Peyer's patch (tissue), 4 donors: ENCODE measurements at regions not wholly inside any gene's neighbourhood (a gene's known extent, or its start where the extent isn't known, plus 50 kb on each side); places are given as distances from the start of the nearest gene placed in this dataset.

Source experiments
- DNase-seq, 3 donors: peaks; one replicate each; pipeline ENCODE4 v3.0.0-alpha.2; 2017 to 2019
- H3K27ac ChIP-seq, 4 donors: fragments of 200-600 bp; sonication (generic); one replicate each; pipeline ENCODE4 v1.5.1; 2016 to 2019
- H3K27me3 ChIP-seq, 2 donors: fragments of 200-600 bp; sonication (generic); one replicate each; pipeline ENCODE4 v1.5.1; 2019
- H3K36me3 ChIP-seq, 3 donors: fragments of 200-600 bp; sonication (generic); one replicate each; pipeline ENCODE4 v1.5.1; 2016 to 2019
- H3K4me1 ChIP-seq, 4 donors: fragments of 200-600 bp; sonication (generic); one replicate each; pipeline ENCODE4 v1.5.1; 2016 to 2019
- H3K4me3 ChIP-seq, 4 donors: fragments of 200-600 bp; sonication (generic); 1 replicate in 3 of 4; 2 replicates in 1 of 4; pipeline ENCODE4 v1.5.1; 2016 to 2019; ENCODE audit warnings: mild to moderate bottlenecking in 1 of 4
- H3K9me3 ChIP-seq, 4 donors: fragments of 200-600 bp; sonication (generic); one replicate each; pipeline ENCODE4 v1.5.1; 2016 to 2019; ENCODE audit warnings: mild to moderate bottlenecking in 1 of 4
- CTCF ChIP-seq, 6 experiments: fragments of 450-650 bp in 4 of 6; fragments of 200-600 bp in 2 of 6; sonication (generic) in 1 of 6; IDR thresholded peaks; one replicate each; pipeline ENCODE4 v1.5.1; 2017 to 2019; ENCODE audit warnings: antibody characterized with exemption in 6 of 6, mild to moderate bottlenecking in 3 of 6, moderate library complexity in 1 of 6
- POLR2A ChIP-seq, 2 donors: fragments of 450-650 bp; IDR thresholded peaks; one replicate each; pipeline ENCODE4 v1.5.1; 2017; ENCODE audit warnings: antibody characterized with exemption in 2 of 2, mild to moderate bottlenecking in 2 of 2, moderate library complexity in 2 of 2

GRCh38 chr6:150711584-150712504 is 112.2 kb downstream of the PLEKHG1 start:
- no peaks in the 10 kb centered on the region for H3K9me3 ChIP-seq
- TF ChIP-seq CTCF (IDR thresholded peaks at IDR 0.05) (no peak), POLR2A (IDR thresholded peaks at IDR 0.05) (no peak)
- peak in 1 of 3 donors; percentile 64 for DNase-seq

GRCh38 chr6:150712505-150713252 is 113.0 kb downstream of the PLEKHG1 start:
- DNase-seq: no peak
- H3K27ac ChIP-seq: peak overlapping the region in 1 of 4 donors; percentile 1

More at GRCh38 chr6:150711584-150712504, 112.2 kb downstream of the PLEKHG1 start:
- H3K27me3 ChIP-seq: no peaks in the 10 kb centered on the region
- peak overlapping the region in 2 of 4 donors; percentile 1 to 21 for H3K27ac ChIP-seq
- H3K36me3 ChIP-seq: no peaks in the 10 kb centered on the region
- no peak overlapping the region for H3K4me3 ChIP-seq
- peaks cover 0 to 23% (median 0%) of the 10 kb centered on the region in 4 donors for H3K4me1 ChIP-seq

GRCh38 chr6:150713487-150713886 is 113.8 kb downstream of the PLEKHG1 start:
- no peak overlapping the region for H3K4me3 ChIP-seq
- H3K9me3 ChIP-seq: no peaks in the 10 kb centered on the region
- TF ChIP-seq POLR2A (IDR thresholded peaks at IDR 0.05) (no peak), CTCF (IDR thresholded peaks at IDR 0.05) (no peak)
- DNase-seq: no peak
- no peaks in the 10 kb centered on the region for H3K27me3 ChIP-seq
- H3K36me3 ChIP-seq: no peaks in the 10 kb centered on the region
- peaks cover 0 to 23% (median 0%) of the 10 kb centered on the region in 4 donors for H3K4me1 ChIP-seq
- no peak overlapping the region for H3K27ac ChIP-seq

More at GRCh38 chr6:150712505-150713252, 113.0 kb downstream of the PLEKHG1 start:
- TF ChIP-seq POLR2A (IDR thresholded peaks at IDR 0.05) (no peak), CTCF (IDR thresholded peaks at IDR 0.05) (no peak)
- H3K27me3 ChIP-seq: no peaks in the 10 kb centered on the region
- peaks cover 0 to 23% (median 0%) of the 10 kb centered on the region in 4 donors for H3K4me1 ChIP-seq
- H3K4me3 ChIP-seq: no peak overlapping the region
- H3K9me3 ChIP-seq: no peaks in the 10 kb centered on the region
- H3K36me3 ChIP-seq: no peaks in the 10 kb centered on the region

- H3K27me3 ChIP-seq: no peaks in the 10 kb centered on the region
- H3K4me1 ChIP-seq: peaks cover 0 to 23% (median 0%) of the 10 kb centered on the region in 4 donors
- no peak overlapping the region for H3K4me3 ChIP-seq
- TF ChIP-seq POLR2A (IDR thresholded peaks at IDR 0.05) (no peak), CTCF (IDR thresholded peaks at IDR 0.05) (no peak)
- no peaks in the 10 kb centered on the region for H3K9me3 ChIP-seq
- no peaks in the 10 kb centered on the region for H3K36me3 ChIP-seq
- no peak for DNase-seq
- H3K27ac ChIP-seq: no peak overlapping the region
Observed at GRCh38 chr6:150713931-150714330, 114.2 kb downstream of the PLEKHG1 start.

GRCh38 chr6:150715133-150715532 is 115.4 kb downstream of the PLEKHG1 start:
- Histone ChIP-seq H3K27ac (no peak overlapping the region), H3K36me3 (no peaks in the 10 kb centered on the region), H3K9me3 (no peaks in the 10 kb centered on the region), H3K27me3 (no peaks in the 10 kb centered on the region), H3K4me1 (peaks cover 0 to 23% (median 0%) of the 10 kb centered on the region in 4 donors), H3K4me3 (no peak overlapping the region)
- no peak for TF ChIP-seq POLR2A (IDR thresholded peaks at IDR 0.05)
- TF ChIP-seq CTCF (IDR thresholded peaks at IDR 0.05): no peak
- DNase-seq: no peak
